ENCODE measurements at regions not wholly inside any gene's neighbourhood (a gene's known extent, or its start where the extent isn't known, plus 50 kb on each side); places are given as distances from the start of the nearest gene placed in this dataset.

GRCh38 chr13:97719736-97720135 lies 233.7 kb upstream of the IPO5 start:
- TF ChIP-seq, protein P1, sequence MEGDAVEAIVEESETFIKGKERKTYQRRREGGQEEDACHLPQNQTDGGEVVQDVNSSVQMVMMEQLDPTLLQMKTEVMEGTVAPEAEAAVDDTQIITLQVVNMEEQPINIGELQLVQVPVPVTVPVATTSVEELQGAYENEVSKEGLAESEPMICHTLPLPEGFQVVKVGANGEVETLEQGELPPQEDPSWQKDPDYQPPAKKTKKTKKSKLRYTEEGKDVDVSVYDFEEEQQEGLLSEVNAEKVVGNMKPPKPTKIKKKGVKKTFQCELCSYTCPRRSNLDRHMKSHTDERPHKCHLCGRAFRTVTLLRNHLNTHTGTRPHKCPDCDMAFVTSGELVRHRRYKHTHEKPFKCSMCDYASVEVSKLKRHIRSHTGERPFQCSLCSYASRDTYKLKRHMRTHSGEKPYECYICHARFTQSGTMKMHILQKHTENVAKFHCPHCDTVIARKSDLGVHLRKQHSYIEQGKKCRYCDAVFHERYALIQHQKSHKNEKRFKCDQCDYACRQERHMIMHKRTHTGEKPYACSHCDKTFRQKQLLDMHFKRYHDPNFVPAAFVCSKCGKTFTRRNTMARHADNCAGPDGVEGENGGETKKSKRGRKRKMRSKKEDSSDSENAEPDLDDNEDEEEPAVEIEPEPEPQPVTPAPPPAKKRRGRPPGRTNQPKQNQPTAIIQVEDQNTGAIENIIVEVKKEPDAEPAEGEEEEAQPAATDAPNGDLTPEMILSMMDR (IDR thresholded peaks at IDR 0.05; ENCODE audit: low read length): no peak
- no peak for TF ChIP-seq EZH2 (IDR thresholded peaks at IDR 0.05; ENCODE audit: borderline replicate concordance, low read length)

Measured in OCI-LY1 (cell line).